ENCODE measurements at regions not wholly inside any gene's neighbourhood (a gene's known extent, or its start where the extent isn't known, plus 50 kb on each side); places are given as distances from the start of the nearest gene placed in this dataset.

GRCh38 chr21:18549214-18549905 is 145.8 kb upstream of the TMPRSS15 start:
- TF ChIP-seq, protein P1, sequence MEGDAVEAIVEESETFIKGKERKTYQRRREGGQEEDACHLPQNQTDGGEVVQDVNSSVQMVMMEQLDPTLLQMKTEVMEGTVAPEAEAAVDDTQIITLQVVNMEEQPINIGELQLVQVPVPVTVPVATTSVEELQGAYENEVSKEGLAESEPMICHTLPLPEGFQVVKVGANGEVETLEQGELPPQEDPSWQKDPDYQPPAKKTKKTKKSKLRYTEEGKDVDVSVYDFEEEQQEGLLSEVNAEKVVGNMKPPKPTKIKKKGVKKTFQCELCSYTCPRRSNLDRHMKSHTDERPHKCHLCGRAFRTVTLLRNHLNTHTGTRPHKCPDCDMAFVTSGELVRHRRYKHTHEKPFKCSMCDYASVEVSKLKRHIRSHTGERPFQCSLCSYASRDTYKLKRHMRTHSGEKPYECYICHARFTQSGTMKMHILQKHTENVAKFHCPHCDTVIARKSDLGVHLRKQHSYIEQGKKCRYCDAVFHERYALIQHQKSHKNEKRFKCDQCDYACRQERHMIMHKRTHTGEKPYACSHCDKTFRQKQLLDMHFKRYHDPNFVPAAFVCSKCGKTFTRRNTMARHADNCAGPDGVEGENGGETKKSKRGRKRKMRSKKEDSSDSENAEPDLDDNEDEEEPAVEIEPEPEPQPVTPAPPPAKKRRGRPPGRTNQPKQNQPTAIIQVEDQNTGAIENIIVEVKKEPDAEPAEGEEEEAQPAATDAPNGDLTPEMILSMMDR (IDR thresholded peaks at IDR 0.05; ENCODE audit: insufficient read depth, low read depth, low read length), result no peak
- TF ChIP-seq EZH2 (IDR thresholded peaks at IDR 0.05; ENCODE audit: insufficient read depth, low read length), result no peak

All from astrocyte (in vitro differentiated cells and primary cell).